ENCODE measurements at regions not wholly inside any gene's neighbourhood (a gene's known extent, or its start where the extent isn't known, plus 50 kb on each side); places are given as distances from the start of the nearest gene placed in this dataset.

GRCh38 chr2:13091455-13091854 is 374.7 kb downstream of the TRIB2 start:
- Mint-ChIP-seq H3K9me3 (no peaks in the 10 kb centered on the region; a peak in 1 of 5 replicates), H3K27me3 (ENCODE audit: low read depth) (no peaks in the 10 kb centered on the region), H3K4me3 (no peak overlapping the region), H3K27ac (no peak overlapping the region; a peak in 1 of 7 replicates), H3K36me3 (ENCODE audit: insufficient read depth in 1 of 3, low read depth in 3 of 3) (no peaks in the 10 kb centered on the region), H3K4me1 (no peaks in the 10 kb centered on the region)
- no peak overlapping the region for H2BK12ac ChIP-seq (ENCODE audit: insufficient read length, low read depth, low read length)
- H3K9me3 ChIP-seq (ENCODE audit: control insufficient read depth, low read depth, low read length): no peaks in the 10 kb centered on the region
- H4K5ac ChIP-seq (ENCODE audit: insufficient read length, low read depth, low read length): no peak overlapping the region
- DNase-seq: no peak
- H3K4ac ChIP-seq (ENCODE audit: low read depth, low read length): no peak overlapping the region
- no CpG with 5 or more reads among the region's 1 CpG for WGBS (ENCODE audit: extremely low coverage, insufficient read length, low lambda C conversion rate)
- no peak overlapping the region for H2BK120ac ChIP-seq (ENCODE audit: low read depth, low read length, poor library complexity, severe bottlenecking)
- no peak overlapping the region for H3K18ac ChIP-seq (ENCODE audit: insufficient read length, low read depth, low read length)
- H3T11ph ChIP-seq (ENCODE audit: low read length): no peak overlapping the region
- no peak overlapping the region for H3K9ac ChIP-seq (ENCODE audit: extremely low read depth, insufficient read length, low read length)
- H3K23ac ChIP-seq (ENCODE audit: insufficient read length, low read depth, low read length): no peak overlapping the region
- H2BK15ac ChIP-seq (ENCODE audit: low read depth, low read length): no peak overlapping the region
- no peaks in the 10 kb centered on the region for H4K20me1 ChIP-seq (ENCODE audit: control insufficient read depth, insufficient read depth, insufficient read length)
- H3K14ac ChIP-seq (ENCODE audit: insufficient read depth, low read length): no peak overlapping the region
- H3K4me2 ChIP-seq (ENCODE audit: insufficient read depth, insufficient read length, low read length): no peak overlapping the region
- H3K79me2 ChIP-seq (ENCODE audit: insufficient read depth, low read length): no peaks in the 10 kb centered on the region
- H2AK5ac ChIP-seq (ENCODE audit: insufficient read length, low read length): no peak overlapping the region
- H3K56ac ChIP-seq (ENCODE audit: insufficient read length, low read depth, low read length): no peak overlapping the region
- no peak overlapping the region for H3K27ac ChIP-seq (ENCODE audit: insufficient read length, low read depth, low read length)
- H3K27me3 ChIP-seq (ENCODE audit: insufficient read depth, low read length): no peaks in the 10 kb centered on the region
- no peak overlapping the region for H2BK5ac ChIP-seq (ENCODE audit: insufficient read length, low read length)
- no peaks in the 10 kb centered on the region for H3K23me2 ChIP-seq (ENCODE audit: insufficient read length, low read depth, low read length, poor library complexity, severe bottlenecking)
- no peak overlapping the region for H2BK20ac ChIP-seq (ENCODE audit: low read depth, low read length, poor library complexity, severe bottlenecking)
- no peaks in the 10 kb centered on the region for H3K4me1 ChIP-seq (ENCODE audit: insufficient read depth, low read length)
- TF ChIP-seq CTCF (conservative IDR thresholded peaks at IDR 0.05): no peak
- no peak overlapping the region for H4K91ac ChIP-seq (ENCODE audit: insufficient read length, low read depth, low read length)
- no peak overlapping the region for H4K8ac ChIP-seq (replicated peaks; ENCODE audit: insufficient read length, low read depth, low read length)
- H3K79me1 ChIP-seq (ENCODE audit: insufficient read depth, low read depth, low read length, poor library complexity, severe bottlenecking): no peaks in the 10 kb centered on the region
- no peak overlapping the region for H2AFZ ChIP-seq (ENCODE audit: low read length)
